H1 (cell line): ENCODE measurements at regions not wholly inside any gene's neighbourhood (a gene's known extent, or its start where the extent isn't known, plus 50 kb on each side); places are given as distances from the start of the nearest gene placed in this dataset.

Experiments
- CTCF ChIA-PET: fragments of 300-600 bp; sonication (Branson Sonifier 250); formaldehyde crosslinking; loops from one replicate; lab custom pipeline; 2021; ENCODE audit not compliant: partially characterized antibody; lab: Charles Lee
- POLR2A ChIA-PET: fragments of 300-600 bp; sonication (Branson Sonifier 250); formaldehyde crosslinking; loops from one replicate; lab custom pipeline; 2021; ENCODE audit warnings: inconsistent platforms; ENCODE audit not compliant: partially characterized antibody; lab: Charles Lee
- DNase-seq, 2 experiments: peaks; one replicate each; pipeline versions ENCODE4 v3.0.0 to v3.0.0-alpha.2; 2010 to 2022; ENCODE audit warnings: low spot score in 2 of 2, low read depth in 1 of 2, mixed read lengths in 1 of 2
- FAIRE-seq: peaks from 2 replicates; lab custom pipeline; 2011; peaks lifted over from hg19 to GRCh38; lab: Jason Lieb, UNC
- H2AFZ ChIP-seq: 2 replicates; pipeline ENCODE4 v1.8.1; 2012; ENCODE audit warnings: low read length, inconsistent platforms
- H2AK5ac ChIP-seq: 2 replicates; pipeline ENCODE4 v1.6.1; 2013; ENCODE audit warnings: low read depth, low read length
- H2BK120ac ChIP-seq: replicated peaks from 2 replicates; pipeline ENCODE3; 2013; ENCODE audit warnings: low read depth, low read length, inconsistent platforms
- H2BK12ac ChIP-seq: 2 replicates; pipeline ENCODE4 v1.6.1; 2013; ENCODE audit warnings: low read depth, low read length
- H2BK15ac ChIP-seq: 2 replicates; pipeline ENCODE4 v1.6.1; 2013; ENCODE audit warnings: low read length
- H2BK20ac ChIP-seq: 2 replicates; pipeline ENCODE4 v1.6.1; 2013; ENCODE audit warnings: low read length
- H2BK5ac ChIP-seq: 2 replicates; pipeline ENCODE4 v1.6.1; 2013; ENCODE audit warnings: low read depth, low read length
- H3K14ac ChIP-seq: 2 replicates; pipeline ENCODE4 v1.6.1; 2013; ENCODE audit warnings: inconsistent platforms; ENCODE audit not compliant: insufficient read length
- H3K18ac ChIP-seq: 2 replicates; pipeline ENCODE4 v1.6.1; 2013; ENCODE audit warnings: low read length; ENCODE audit errors: extremely low read depth
- H3K23ac ChIP-seq: 2 replicates; pipeline ENCODE4 v1.6.1; 2013; ENCODE audit warnings: inconsistent platforms; ENCODE audit not compliant: insufficient read length
- H3K23me2 ChIP-seq: 2 replicates; pipeline ENCODE4 v1.6.1; 2013; ENCODE audit warnings: low read depth, low read length
- H3K27ac ChIP-seq: 2 replicates; pipeline ENCODE4 v1.6.1; 2011; ENCODE audit warnings: low read depth, low read length, inconsistent platforms
- H3K27me3 ChIP-seq, 4 experiments: replicated peaks in 1 of 4; 1 replicate in 1 of 4; 2 replicates in 3 of 4; pipeline versions ENCODE4 v1.6.1 to v1.8.1; 2011 to 2013; ENCODE audit warnings: low read length in 3 of 4, mild to moderate bottlenecking in 3 of 4, inconsistent platforms in 2 of 4, mixed read lengths in 2 of 4, moderate library complexity in 1 of 4; ENCODE audit not compliant: control insufficient read depth in 3 of 4, insufficient read depth in 3 of 4; ENCODE audit errors: extremely low read depth in 1 of 4
- H3K36me3 ChIP-seq, 4 experiments: 2 replicates each; pipeline versions ENCODE4 v1.6.1 to v1.8.1; 2011 to 2013; ENCODE audit warnings: mild to moderate bottlenecking in 4 of 4, low read length in 3 of 4, moderate library complexity in 2 of 4, control low read depth in 1 of 4, inconsistent platforms in 1 of 4; ENCODE audit not compliant: insufficient read depth in 4 of 4, control insufficient read depth in 2 of 4
- H3K4ac ChIP-seq: replicated peaks from 2 replicates; pipeline ENCODE3; 2013; ENCODE audit warnings: low read length, low read depth, mixed read lengths, inconsistent platforms; ENCODE audit not compliant: insufficient read length
- H3K4me1 ChIP-seq, 4 experiments: replicated peaks in 1 of 4; 1 replicate in 1 of 4; 2 replicates in 3 of 4; pipeline versions ENCODE4 v1.6.1 to v1.8.1; 2011 to 2013; ENCODE audit warnings: low read length in 3 of 4, inconsistent platforms in 2 of 4, mixed read lengths in 1 of 4; ENCODE audit not compliant: insufficient read depth in 4 of 4, control insufficient read depth in 3 of 4
- H3K4me2 ChIP-seq, 2 experiments: 2 replicates each; pipeline versions ENCODE4 v1.6.1 to v1.8.1; 2011 to 2013; ENCODE audit warnings: low read depth in 2 of 2, low read length in 2 of 2, control low read depth in 1 of 2, inconsistent platforms in 1 of 2, mild to moderate bottlenecking in 1 of 2; ENCODE audit not compliant: insufficient read depth in 1 of 2
- H3K4me3 ChIP-seq, 4 experiments: fragments of 200-600, 300-600 bp in 1 of 4; sonication (generic), shearing (Covaris generic), sonication (Bioruptor Twin) in 1 of 4; 2 replicates each; pipeline versions ENCODE4 v1.5.1 to v1.8.1; 2011 to 2016; ENCODE audit warnings: low read length in 4 of 4, low read depth in 3 of 4, control low read depth in 2 of 4, inconsistent platforms in 2 of 4, mild to moderate bottlenecking in 2 of 4, mixed read lengths in 1 of 4, moderate library complexity in 1 of 4; ENCODE audit not compliant: insufficient read depth in 2 of 4; ENCODE audit errors: extremely low read depth in 1 of 4
- H3K56ac ChIP-seq: replicated peaks from 2 replicates; pipeline ENCODE3; 2013; ENCODE audit warnings: low read depth, mild to moderate bottlenecking, mixed read lengths, low read length, inconsistent platforms; ENCODE audit not compliant: insufficient read length
- H3K79me1 ChIP-seq: 2 replicates; pipeline ENCODE4 v1.6.1; 2013; ENCODE audit warnings: low read depth, low read length, control low read depth
- H3K79me2 ChIP-seq, 2 experiments: 2 replicates each; pipeline versions ENCODE4 v1.6.1 to v1.8.1; 2012 to 2013; ENCODE audit warnings: low read length in 2 of 2, mild to moderate bottlenecking in 2 of 2, inconsistent platforms in 1 of 2; ENCODE audit not compliant: insufficient read depth in 2 of 2, control insufficient read depth in 1 of 2
- H3K9ac ChIP-seq, 4 experiments: replicated peaks in 1 of 4; 1 replicate in 1 of 4; 2 replicates in 3 of 4; pipeline versions ENCODE4 v1.6.1 to v1.8.1; 2011 to 2013; ENCODE audit warnings: low read depth in 3 of 4, low read length in 3 of 4, control low read depth in 2 of 4, mild to moderate bottlenecking in 2 of 4, moderate library complexity in 2 of 4, inconsistent platforms in 1 of 4; ENCODE audit errors: extremely low read depth in 1 of 4
- H3K9me3 ChIP-seq, 2 experiments: 2 replicates each; pipeline versions ENCODE4 v1.6.1 to v1.8.1; 2012 to 2013; ENCODE audit warnings: mild to moderate bottlenecking in 2 of 2, moderate library complexity in 2 of 2, control low read depth in 1 of 2, inconsistent platforms in 1 of 2, low read depth in 1 of 2, low read length in 1 of 2, mixed read lengths in 1 of 2; ENCODE audit not compliant: insufficient read depth in 2 of 2
- H4K20me1 ChIP-seq, 2 experiments: replicated peaks in 1 of 2; 2 replicates each; pipeline versions ENCODE3 to v1.8.1; 2011 to 2013; ENCODE audit warnings: inconsistent platforms in 2 of 2, low read length in 2 of 2, mild to moderate bottlenecking in 1 of 2; ENCODE audit not compliant: insufficient read depth in 2 of 2, control insufficient read depth in 1 of 2
- H4K5ac ChIP-seq: 2 replicates; pipeline ENCODE4 v1.6.1; 2013; ENCODE audit warnings: low read length, low read depth, mixed read lengths, inconsistent platforms; ENCODE audit not compliant: insufficient read length
- H4K8ac ChIP-seq: 2 replicates; pipeline ENCODE4 v1.8.0; 2013; ENCODE audit warnings: mild to moderate bottlenecking, moderate library complexity, low read length, inconsistent platforms; ENCODE audit not compliant: insufficient read depth; ENCODE audit errors: extremely low read depth
- H4K91ac ChIP-seq: replicated peaks from 2 replicates; pipeline ENCODE3; 2013; ENCODE audit warnings: low read length, mixed read lengths, inconsistent platforms; ENCODE audit not compliant: insufficient read length
- CEBPB ChIP-seq: IDR thresholded peaks from 2 replicates; pipeline ENCODE4 v1.6.1; 2012; ENCODE audit warnings: low read depth, low read length
- HDAC6 ChIP-seq: IDR thresholded peaks from one replicate; pipeline ENCODE4 v1.7.1; 2012; ENCODE audit warnings: low read depth, mild to moderate bottlenecking, inconsistent platforms, low read length, moderate library complexity
- JUN ChIP-seq: IDR thresholded peaks from 2 replicates; pipeline ENCODE4 v1.6.1; 2011; ENCODE audit warnings: low read depth, mild to moderate bottlenecking, improper control_type of control experiment, low read length
- POLR2AphosphoS5 ChIP-seq: IDR thresholded peaks from 2 replicates; pipeline ENCODE4 v1.6.1; 2011; ENCODE audit warnings: low read depth, low read length
- TAF1 ChIP-seq: IDR thresholded peaks from 2 replicates; pipeline ENCODE4 v1.6.1; 2011; ENCODE audit warnings: mild to moderate bottlenecking, low read depth, low read length
- WGBS, 2 experiments: shearing (Covaris generic) in 1 of 2; methylation state at CpG; one replicate each; pipeline versions ENCODE4 v1.1.6 to v1.1.7; 2013 to 2015; ENCODE audit warnings: low lambda C conversion rate in 2 of 2, mixed read lengths in 2 of 2, inconsistent platforms in 1 of 2, low coverage in 1 of 2, missing lambda C conversion rate in 1 of 2; ENCODE audit not compliant: insufficient replicate concordance in 2 of 2, insufficient coverage in 1 of 2, insufficient read length in 1 of 2; ENCODE audit errors: extremely low coverage in 1 of 2, missing lambda C conversion rate in 1 of 2; 5-methylcytosine and 5-hydroxymethylcytosine counted together

DNA sequence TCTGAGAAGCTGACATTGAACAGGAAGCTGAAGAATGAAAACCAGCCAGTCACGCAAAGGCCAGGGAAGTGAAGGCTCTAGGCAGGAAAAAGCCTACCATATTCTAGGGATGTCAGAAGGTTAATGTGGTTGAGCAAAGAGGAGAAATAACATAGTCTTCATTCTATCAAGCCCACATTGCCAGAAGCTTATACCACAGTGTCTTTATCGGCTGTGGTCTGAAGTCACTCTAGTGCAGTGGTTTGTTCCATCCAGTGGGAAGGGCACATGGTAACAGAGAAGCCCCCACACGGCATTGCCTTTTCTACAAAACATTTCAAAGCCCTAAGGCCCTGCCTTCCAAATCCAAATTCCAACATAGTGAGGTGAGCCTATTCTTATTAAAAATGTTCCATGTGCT, 311.3 kb downstream of the TNS1 start:
- no peaks in the 10 kb centered on the region for H3K4me1 ChIP-seq
- no peaks in the 10 kb centered on the region; a peak in 1 of 4 replicates for H3K9me3 ChIP-seq
- H4K91ac ChIP-seq, result no peak overlapping the region
- H3K14ac ChIP-seq, result no peak overlapping the region
- FAIRE-seq (no peak), DNase-seq (no peak)
- H3K79me1 ChIP-seq, result no peaks in the 10 kb centered on the region
- H3K79me2 ChIP-seq, result no peaks in the 10 kb centered on the region
- no peak overlapping the region for H4K5ac ChIP-seq
- CTCF ChIA-PET, result interaction anchor here (1.6 kb wide), 1 partner anchor 21 kb away, joined by 7 read pairs; no protein-coding TSS in a partner anchor
- no peak overlapping the region for H2AK5ac ChIP-seq
- H3K27me3 ChIP-seq, result peaks cover 0 to 3% (median 0%) of the 10 kb centered on the region in 4 experiments; a peak in 1 of 7 replicates
- H3K23me2 ChIP-seq, result no peaks in the 10 kb centered on the region
- no peak overlapping the region for H3K9ac ChIP-seq
- no peak overlapping the region for H3K18ac ChIP-seq
- no peak overlapping the region for H3K4me3 ChIP-seq
- no peak overlapping the region for H4K8ac ChIP-seq
- H2AFZ ChIP-seq, result no peak overlapping the region
- H2BK5ac ChIP-seq, result no peak overlapping the region
- H2BK15ac ChIP-seq, result no peak overlapping the region
- no peak overlapping the region for H3K4me2 ChIP-seq
- H2BK20ac ChIP-seq, result no peak overlapping the region
- POLR2A ChIA-PET, result no interaction called here
- H3K23ac ChIP-seq, result no peak overlapping the region
- no peak overlapping the region for H3K4ac ChIP-seq
- H3K36me3 ChIP-seq, result no peaks in the 10 kb centered on the region
- 96% methylated on average over 3 of the region's 3 CpGs; no CpG with 5 or more reads in 1 of the 2 experiments for WGBS, 2 experiments
- no peak overlapping the region for H3K56ac ChIP-seq
- no peak overlapping the region for H2BK12ac ChIP-seq
- H3K27ac ChIP-seq, result no peak overlapping the region
- H2BK120ac ChIP-seq, result no peak overlapping the region
- H4K20me1 ChIP-seq, result no peaks in the 10 kb centered on the region
- TF ChIP-seq HDAC6 (no peak), CEBPB (no peak), JUN (no peak), POLR2AphosphoS5 (no peak), TAF1 (no peak)
